Neuronal stem cell (in vitro differentiated cells): ENCODE measurements at regions not wholly inside any gene's neighbourhood (a gene's known extent, or its start where the extent isn't known, plus 50 kb on each side); places are given as distances from the start of the nearest gene placed in this dataset.

Experiments used
- DNase-seq: peaks from one replicate; pipeline ENCODE4 v3.0.0-alpha.2; 2013; ENCODE audit warnings: low spot score
- H2AFZ ChIP-seq: one replicate; pipeline ENCODE4 v1.6.1; 2013; ENCODE audit warnings: mild to moderate bottlenecking, low read length, inconsistent platforms
- H2AK5ac ChIP-seq: 2 replicates; pipeline ENCODE4 v1.6.1; 2013; ENCODE audit warnings: low read depth, mild to moderate bottlenecking, inconsistent platforms, low read length, moderate library complexity, mixed read lengths
- H2BK120ac ChIP-seq: 2 replicates; pipeline ENCODE4 v1.6.1; 2013; ENCODE audit warnings: low read depth, mild to moderate bottlenecking, inconsistent platforms, low read length, moderate library complexity, mixed read lengths
- H2BK12ac ChIP-seq: one replicate; pipeline ENCODE4 v1.6.1; 2013; ENCODE audit warnings: low read length, inconsistent platforms
- H2BK15ac ChIP-seq: 2 replicates; pipeline ENCODE4 v1.6.1; 2013; ENCODE audit warnings: mild to moderate bottlenecking, low read length, inconsistent platforms, mixed read lengths
- H2BK5ac ChIP-seq: one replicate; pipeline ENCODE4 v1.6.1; 2013; ENCODE audit warnings: inconsistent platforms, mild to moderate bottlenecking, low read length, moderate library complexity
- H3K14ac ChIP-seq: one replicate; pipeline ENCODE4 v1.6.1; 2013; ENCODE audit warnings: low read length, inconsistent platforms
- H3K18ac ChIP-seq: 2 replicates; pipeline ENCODE4 v1.6.1; 2013; ENCODE audit warnings: low read length, inconsistent platforms
- H3K23ac ChIP-seq: 2 replicates; pipeline ENCODE4 v1.6.1; 2013; ENCODE audit warnings: low read depth, mild to moderate bottlenecking, mixed read lengths, low read length, inconsistent platforms; ENCODE audit not compliant: poor library complexity
- H3K27ac ChIP-seq: replicated peaks from 3 replicates; pipeline ENCODE4 v1.5.1; 2013; ENCODE audit warnings: low read length, inconsistent platforms
- H3K27me3 ChIP-seq, 3 experiments: 2 replicates each; pipeline ENCODE4 v1.6.1; 2013; ENCODE audit warnings: low read length in 3 of 3, mild to moderate bottlenecking in 2 of 3, inconsistent platforms in 1 of 3, low read depth in 1 of 3, mixed read lengths in 1 of 3, moderate library complexity in 1 of 3; ENCODE audit not compliant: control insufficient read depth in 3 of 3, insufficient read depth in 3 of 3
- H3K36me3 ChIP-seq, 2 donors: replicated peaks in 1 of 2; 2 replicates each; pipeline ENCODE4 v1.6.1; 2013; ENCODE audit warnings: low read length in 2 of 2; ENCODE audit not compliant: control insufficient read depth in 2 of 2, insufficient read depth in 2 of 2
- H3K4ac ChIP-seq: 2 replicates; pipeline ENCODE4 v1.6.1; 2013; ENCODE audit warnings: inconsistent platforms, mild to moderate bottlenecking, low read length, moderate library complexity
- H3K4me1 ChIP-seq, 2 donors: 1 replicate in 1 of 2; 2 replicates in 1 of 2; pipeline ENCODE4 v1.6.1; 2013; ENCODE audit warnings: low read length in 2 of 2, low read depth in 1 of 2; ENCODE audit not compliant: control insufficient read depth in 2 of 2, insufficient read depth in 1 of 2
- H3K4me2 ChIP-seq: one replicate; pipeline ENCODE4 v1.6.1; 2013; ENCODE audit warnings: mild to moderate bottlenecking, low read length, inconsistent platforms; ENCODE audit not compliant: insufficient read depth, poor library complexity, severe bottlenecking
- H3K4me3 ChIP-seq, 2 donors: 2 replicates each; pipeline ENCODE4 v1.5.1; 2013; ENCODE audit warnings: low read length in 2 of 2, mild to moderate bottlenecking in 2 of 2, inconsistent platforms in 1 of 2, moderate library complexity in 1 of 2
- H3K79me1 ChIP-seq: one replicate; pipeline ENCODE4 v1.6.1; 2013; ENCODE audit warnings: low read depth, mild to moderate bottlenecking, inconsistent platforms, low read length, moderate library complexity
- H3K9ac ChIP-seq: one replicate; pipeline ENCODE4 v1.6.1; 2013; ENCODE audit warnings: mild to moderate bottlenecking, low read depth, low read length, inconsistent platforms; ENCODE audit not compliant: poor library complexity
- H3K9me3 ChIP-seq, 2 donors: replicated peaks in 1 of 2; 2 replicates each; pipeline versions ENCODE3 to v1.6.1; 2013; ENCODE audit warnings: low read length in 2 of 2, mild to moderate bottlenecking in 2 of 2, inconsistent platforms in 1 of 2, low read depth in 1 of 2, mixed read lengths in 1 of 2, moderate library complexity in 1 of 2; ENCODE audit not compliant: control insufficient read depth in 2 of 2, insufficient read depth in 1 of 2
- H4K8ac ChIP-seq: one replicate; pipeline ENCODE4 v1.6.1; 2013; ENCODE audit warnings: low read depth, mild to moderate bottlenecking, inconsistent platforms, low read length, moderate library complexity
- H4K91ac ChIP-seq: one replicate; pipeline ENCODE4 v1.6.1; 2013; ENCODE audit warnings: low read length, low read depth, mild to moderate bottlenecking, inconsistent platforms; ENCODE audit not compliant: poor library complexity
- WGBS, 2 donors: extraction: QIAGEN DNeasy Blood & Tissue Kit; methylation state at CpG; one replicate each; pipeline ENCODE4 v1.1.7; 2013; ENCODE audit warnings: missing lambda C conversion rate in 2 of 2, mixed read lengths in 1 of 2; ENCODE audit not compliant: insufficient read length in 2 of 2, insufficient replicate concordance in 1 of 2; ENCODE audit errors: extremely low coverage in 2 of 2; 5-methylcytosine and 5-hydroxymethylcytosine counted together

- H3K27me3 ChIP-seq, result peaks cover 0 to 14% (median 9%) of the 10 kb centered on the region in 3 experiments
- no peak overlapping the region for H3K14ac ChIP-seq
- no peak overlapping the region for H3K4me3 ChIP-seq
- H3K9me3 ChIP-seq, result peaks cover 0 to 10% of the 10 kb centered on the region in 2 donors
- H3K4me2 ChIP-seq, result no peak overlapping the region
- no peak overlapping the region for H4K91ac ChIP-seq
- H2BK5ac ChIP-seq, result no peak overlapping the region
- H3K4ac ChIP-seq, result no peak overlapping the region
- no peak overlapping the region for H4K8ac ChIP-seq
- no peak for DNase-seq
- no peak overlapping the region for H2AK5ac ChIP-seq
- no peak overlapping the region for H2AFZ ChIP-seq
- no peaks in the 10 kb centered on the region for H3K36me3 ChIP-seq
- WGBS, 2 donors, result no CpG with 5 or more reads among the region's 3 CpGs
- H2BK12ac ChIP-seq, result no peak overlapping the region
- no peak overlapping the region for H3K18ac ChIP-seq
- no peak overlapping the region for H3K27ac ChIP-seq
- no peak overlapping the region for H2BK15ac ChIP-seq
- H2BK120ac ChIP-seq, result no peak overlapping the region
- no peak overlapping the region for H3K9ac ChIP-seq
- no peaks in the 10 kb centered on the region for H3K79me1 ChIP-seq
- peaks cover 13 to 15% of the 10 kb centered on the region in 2 donors for H3K4me1 ChIP-seq
- H3K23ac ChIP-seq, result no peak overlapping the region
Measured at GRCh38 chr14:101495284-101495683, 66.0 kb upstream of the DIO3 start.

- Histone ChIP-seq H3K4ac (no peak overlapping the region), H3K18ac (peak overlapping the region; percentile 8), H4K8ac (no peak overlapping the region), H3K9me3 (peaks cover 0 to 10% of the 10 kb centered on the region in 2 donors), H3K4me2 (peak overlapping the region; percentile 62), H3K4me1 (peaks cover 15% of the 10 kb centered on the region in 2 donors), H3K27me3 (peaks cover 0 to 17% (median 17%) of the 10 kb centered on the region in 3 experiments), H3K23ac (peak overlapping the region; percentile 35), H2AFZ (peak overlapping the region; percentile 91), H3K27ac (peak overlapping the region; percentile 25), H2BK5ac (no peak overlapping the region), H3K14ac (no peak overlapping the region), H4K91ac (no peak overlapping the region), H3K9ac (peak overlapping the region; percentile 78), H3K4me3 (peak overlapping the region in 1 of 2 donors; percentile 34), H2BK120ac (no peak overlapping the region), H2BK15ac (no peak overlapping the region), H2AK5ac (peak overlapping the region; percentile 4), H3K79me1 (no peaks in the 10 kb centered on the region), H3K36me3 (no peaks in the 10 kb centered on the region), H2BK12ac (no peak overlapping the region)
- peak; percentile 43 for DNase-seq
- no CpG with 5 or more reads among the region's 30 CpGs for WGBS, 2 donors
Measured at GRCh38 chr14:101495827-101496775, 65.2 kb upstream of the DIO3 start.

- no peak overlapping the region for H2BK5ac ChIP-seq
- H2BK120ac ChIP-seq, result no peak overlapping the region
- H3K4me2 ChIP-seq, result peak overlapping the region; percentile 62
- H3K36me3 ChIP-seq, result no peaks in the 10 kb centered on the region
- peak overlapping the region; percentile 91 for H2AFZ ChIP-seq
- H3K4ac ChIP-seq, result no peak overlapping the region
- WGBS, 2 donors, result no CpG with 5 or more reads among the region's 16 CpGs
- H3K4me1 ChIP-seq, result peaks cover 15 to 20% of the 10 kb centered on the region in 2 donors
- H2BK12ac ChIP-seq, result no peak overlapping the region
- H3K27me3 ChIP-seq, result peaks cover 0 to 26% (median 18%) of the 10 kb centered on the region in 3 experiments
- no peak overlapping the region for H3K18ac ChIP-seq
- no peak overlapping the region for H2BK15ac ChIP-seq
- no peak overlapping the region for H3K27ac ChIP-seq
- no peak overlapping the region for H3K9ac ChIP-seq
- H3K79me1 ChIP-seq, result no peaks in the 10 kb centered on the region
- peak; percentile 79 for DNase-seq
- H3K9me3 ChIP-seq, result peaks cover 0 to 10% of the 10 kb centered on the region in 2 donors
- no peak overlapping the region for H4K91ac ChIP-seq
- no peak overlapping the region for H3K4me3 ChIP-seq
- no peak overlapping the region for H3K14ac ChIP-seq
- no peak overlapping the region for H2AK5ac ChIP-seq
- no peak overlapping the region for H4K8ac ChIP-seq
- H3K23ac ChIP-seq, result no peak overlapping the region
Measured at GRCh38 chr14:101496776-101497683, 64.3 kb upstream of the DIO3 start.
